GM13977 (cell line): ENCODE measurements at regions not wholly inside any gene's neighbourhood (a gene's known extent, or its start where the extent isn't known, plus 50 kb on each side); places are given as distances from the start of the nearest gene placed in this dataset.

Source experiments
- DNase-seq: peaks from one replicate; pipeline ENCODE4 v3.0.0; 2012; ENCODE audit warnings: low spot score
- in situ Hi-C: fragments of 300-500 bp; cut with MboI; formaldehyde crosslinking; loops from one replicate; pipeline ENCODE4 v1.12.0; 2022; ENCODE audit warnings: low sequenced_read_pairs, low pct_unique_long_range_greater_than_20kb, mixed read lengths, inconsistent platforms; ENCODE audit not compliant: unreplicated experiment
- TF ChIP-seq, protein P1 (sequence below): IDR thresholded peaks from 2 replicates; pipeline ENCODE4 v1.5.1; 2012; ENCODE audit warnings: mild to moderate bottlenecking, control low read depth; ENCODE audit not compliant: insufficient read depth; ENCODE audit errors: extremely low read depth, missing control alignments

DNA sequence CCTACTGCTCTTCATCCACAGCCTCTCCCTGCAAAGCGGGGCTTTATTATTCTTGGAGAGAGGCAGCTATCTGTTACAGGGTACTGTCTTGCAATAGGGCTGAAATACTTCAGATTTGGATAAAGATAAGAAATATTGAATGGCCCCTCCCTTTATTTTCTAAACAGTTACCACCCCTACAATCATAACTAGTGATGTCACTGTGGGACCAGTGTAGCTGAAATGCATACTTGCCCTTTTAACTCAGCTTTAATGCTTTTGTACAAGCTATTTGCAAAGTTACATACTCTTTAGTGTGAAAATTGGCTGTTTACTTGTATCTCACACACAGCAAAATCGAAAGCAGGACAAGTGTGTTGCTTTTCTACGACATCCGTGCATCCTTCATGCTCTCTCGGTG is 261.7 kb upstream of the GATB start:
- in situ Hi-C loops: no loop called here
- TF ChIP-seq, protein P1, sequence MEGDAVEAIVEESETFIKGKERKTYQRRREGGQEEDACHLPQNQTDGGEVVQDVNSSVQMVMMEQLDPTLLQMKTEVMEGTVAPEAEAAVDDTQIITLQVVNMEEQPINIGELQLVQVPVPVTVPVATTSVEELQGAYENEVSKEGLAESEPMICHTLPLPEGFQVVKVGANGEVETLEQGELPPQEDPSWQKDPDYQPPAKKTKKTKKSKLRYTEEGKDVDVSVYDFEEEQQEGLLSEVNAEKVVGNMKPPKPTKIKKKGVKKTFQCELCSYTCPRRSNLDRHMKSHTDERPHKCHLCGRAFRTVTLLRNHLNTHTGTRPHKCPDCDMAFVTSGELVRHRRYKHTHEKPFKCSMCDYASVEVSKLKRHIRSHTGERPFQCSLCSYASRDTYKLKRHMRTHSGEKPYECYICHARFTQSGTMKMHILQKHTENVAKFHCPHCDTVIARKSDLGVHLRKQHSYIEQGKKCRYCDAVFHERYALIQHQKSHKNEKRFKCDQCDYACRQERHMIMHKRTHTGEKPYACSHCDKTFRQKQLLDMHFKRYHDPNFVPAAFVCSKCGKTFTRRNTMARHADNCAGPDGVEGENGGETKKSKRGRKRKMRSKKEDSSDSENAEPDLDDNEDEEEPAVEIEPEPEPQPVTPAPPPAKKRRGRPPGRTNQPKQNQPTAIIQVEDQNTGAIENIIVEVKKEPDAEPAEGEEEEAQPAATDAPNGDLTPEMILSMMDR: no peak
- DNase-seq: no peak

DNA sequence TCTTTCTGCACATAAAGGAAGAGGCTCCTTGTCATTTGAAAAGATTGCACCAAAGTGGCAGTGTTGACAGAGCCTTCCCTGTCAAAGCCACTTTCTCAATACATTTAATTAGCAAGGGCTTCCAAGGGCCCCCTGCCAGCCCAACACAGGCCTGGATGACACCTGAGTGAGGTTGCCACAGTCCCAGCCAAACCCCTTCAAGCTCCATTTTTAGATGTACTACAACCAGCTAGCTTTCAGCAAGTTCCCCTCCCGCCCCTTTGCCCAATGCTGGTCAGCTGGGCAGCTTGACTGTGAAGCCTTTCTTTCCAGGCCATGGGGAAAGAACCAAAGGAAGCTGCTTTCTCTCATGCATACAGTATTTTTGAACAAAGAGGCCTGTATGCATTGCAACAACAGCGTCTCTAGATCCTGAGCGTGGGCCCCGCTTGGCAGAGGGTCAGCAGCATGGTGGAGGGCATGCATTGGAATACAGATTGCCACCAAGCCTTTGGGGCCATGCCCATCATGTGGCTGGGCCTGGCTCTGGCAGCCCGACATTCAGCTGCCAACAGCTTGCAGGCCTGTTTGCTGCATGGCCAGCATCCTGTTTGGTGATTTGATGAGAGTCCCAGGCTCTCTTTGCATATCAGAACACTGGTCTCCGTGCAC is 261.1 kb upstream of the GATB start:
- in situ Hi-C loops: no loop called here
- no peak for DNase-seq
- TF ChIP-seq, protein P1: no peak

DNA sequence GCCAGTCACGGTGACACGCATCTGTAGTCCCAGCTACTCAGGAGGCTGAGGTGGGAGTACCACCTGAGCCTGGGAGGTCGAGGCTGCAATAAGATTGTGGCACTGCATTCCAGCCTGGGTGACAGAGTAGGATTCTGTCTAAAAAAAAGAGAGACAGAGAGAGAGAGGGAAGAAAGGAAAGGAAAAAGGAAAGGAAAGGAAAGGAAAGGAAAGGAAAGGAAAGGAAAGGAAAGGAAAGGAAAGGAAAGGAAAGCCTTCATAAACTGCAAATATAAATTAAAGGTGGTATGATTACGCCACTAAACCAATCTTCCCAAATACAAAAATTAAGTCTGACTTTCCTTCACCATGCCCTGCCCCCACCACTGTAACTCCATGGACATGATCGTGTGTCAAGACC is 259.3 kb upstream of the GATB start:
- TF ChIP-seq, protein P1: no peak
- in situ Hi-C loops: no loop called here
- no peak for DNase-seq

DNA sequence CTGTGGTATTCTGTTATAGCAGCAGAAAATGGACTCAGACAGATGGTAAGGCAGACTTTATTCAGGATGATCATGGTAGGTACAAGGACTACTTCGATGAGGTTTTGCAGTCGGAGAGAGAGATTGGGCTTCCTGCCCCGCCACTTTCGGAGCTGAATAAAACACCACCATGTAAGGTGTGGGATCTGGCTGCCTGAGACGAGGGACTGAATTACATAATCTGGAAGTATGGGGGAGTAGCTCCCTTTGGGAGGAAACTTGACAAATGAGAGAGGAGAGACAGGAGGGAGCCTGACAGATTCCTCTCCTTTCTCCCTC is 255.5 kb upstream of the GATB start:
- no peak for DNase-seq
- TF ChIP-seq, protein P1: no peak
- in situ Hi-C loops: no loop called here

DNA sequence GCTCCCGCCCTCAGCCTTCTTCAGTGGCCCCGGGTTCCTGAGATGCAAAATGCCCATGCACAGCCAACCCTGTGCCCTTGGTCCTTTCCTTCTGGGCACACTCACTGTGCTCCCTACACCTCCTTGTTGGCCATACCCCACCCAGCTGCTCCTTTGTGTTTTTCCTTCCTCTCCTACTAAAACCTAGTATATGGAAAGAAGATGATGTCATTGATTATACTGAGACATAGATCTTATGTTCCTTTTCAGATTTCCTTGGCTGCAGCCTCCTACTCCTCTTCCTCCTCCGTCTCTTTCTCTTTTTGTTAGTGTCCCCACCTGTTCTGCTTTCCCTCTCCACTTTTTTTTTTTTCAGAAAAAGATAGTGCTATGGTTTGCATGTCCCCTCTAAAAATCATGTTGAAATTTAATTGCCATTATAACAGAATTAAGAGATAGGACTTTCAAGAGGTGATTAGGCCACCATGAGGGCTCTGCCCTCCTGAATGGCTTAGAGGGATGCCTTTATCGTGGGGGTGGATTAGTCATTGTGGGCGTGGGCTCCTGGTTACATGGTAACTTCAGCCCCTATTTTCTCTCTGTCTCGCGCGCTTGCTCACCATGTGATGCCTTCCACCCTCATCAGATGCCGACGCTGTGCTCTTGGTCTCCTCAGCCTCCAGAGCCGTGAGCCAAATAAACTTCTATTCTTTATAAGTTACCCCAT is 254.9 kb upstream of the GATB start:
- DNase-seq: no peak
- in situ Hi-C loops: no loop called here
- TF ChIP-seq, protein P1: no peak

DNA sequence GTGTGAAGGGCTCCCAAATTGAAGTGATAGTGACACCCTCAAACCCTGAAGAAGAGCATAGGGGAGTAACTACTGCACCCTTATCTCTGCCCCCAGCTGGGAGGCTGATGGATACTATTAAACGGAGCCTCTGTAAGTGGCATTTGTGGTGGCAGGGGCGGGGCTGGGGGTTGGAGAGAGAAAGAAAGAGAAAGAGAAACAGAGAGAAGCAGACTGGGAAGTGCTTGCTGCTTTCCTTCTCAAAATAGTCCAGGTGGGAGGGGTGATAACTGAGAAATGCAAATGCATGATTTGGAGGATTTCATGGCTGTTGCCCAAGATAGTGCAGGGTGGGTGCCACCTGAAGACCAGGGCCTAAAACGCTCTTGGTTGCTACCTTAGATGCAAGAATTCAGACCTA is 253.5 kb upstream of the GATB start:
- in situ Hi-C loops: no loop called here
- DNase-seq: peak; percentile 17
- TF ChIP-seq, protein P1: no peak
